Peyer's patch (tissue), 4 donors: ENCODE measurements at regions not wholly inside any gene's neighbourhood (a gene's known extent, or its start where the extent isn't known, plus 50 kb on each side); places are given as distances from the start of the nearest gene placed in this dataset.

Source experiments
- CTCF ChIP-seq, 6 experiments: fragments of 450-650 bp in 4 of 6; fragments of 200-600 bp in 2 of 6; sonication (generic) in 1 of 6; IDR thresholded peaks; one replicate each; pipeline ENCODE4 v1.5.1; 2017 to 2019; ENCODE audit warnings: antibody characterized with exemption in 6 of 6, mild to moderate bottlenecking in 3 of 6, moderate library complexity in 1 of 6
- POLR2A ChIP-seq, 2 donors: fragments of 450-650 bp; IDR thresholded peaks; one replicate each; pipeline ENCODE4 v1.5.1; 2017; ENCODE audit warnings: antibody characterized with exemption in 2 of 2, mild to moderate bottlenecking in 2 of 2, moderate library complexity in 2 of 2

- TF ChIP-seq CTCF (IDR thresholded peaks at IDR 0.05) (no peak), POLR2A (IDR thresholded peaks at IDR 0.05) (no peak)
Observed at GRCh38 chr3:102736288-102736974, 301.6 kb downstream of the ZPLD1 start.
